ENCODE measurements at regions not wholly inside any gene's neighbourhood (a gene's known extent, or its start where the extent isn't known, plus 50 kb on each side); places are given as distances from the start of the nearest gene placed in this dataset.

DNA sequence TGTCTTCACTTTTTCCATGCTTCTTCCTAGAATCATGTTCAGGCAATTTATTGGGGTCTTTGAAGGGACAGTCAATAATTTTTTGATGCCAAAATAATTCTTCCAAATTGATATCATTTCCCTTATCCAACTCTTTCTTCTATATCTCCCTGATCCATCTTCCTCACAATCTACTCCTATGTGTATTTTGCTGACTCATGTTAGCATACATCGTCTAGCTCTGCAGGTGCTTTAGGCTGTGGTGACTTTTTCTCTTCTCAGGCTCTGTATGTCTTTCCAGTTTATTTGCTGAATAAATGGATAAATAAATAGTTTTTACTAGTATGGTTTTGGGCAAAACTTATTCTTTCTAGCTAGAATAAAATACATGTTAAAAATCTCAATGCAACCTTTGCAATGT lies 1650.9 kb upstream of the TMEFF2 start:
- TF ChIP-seq, protein P1, sequence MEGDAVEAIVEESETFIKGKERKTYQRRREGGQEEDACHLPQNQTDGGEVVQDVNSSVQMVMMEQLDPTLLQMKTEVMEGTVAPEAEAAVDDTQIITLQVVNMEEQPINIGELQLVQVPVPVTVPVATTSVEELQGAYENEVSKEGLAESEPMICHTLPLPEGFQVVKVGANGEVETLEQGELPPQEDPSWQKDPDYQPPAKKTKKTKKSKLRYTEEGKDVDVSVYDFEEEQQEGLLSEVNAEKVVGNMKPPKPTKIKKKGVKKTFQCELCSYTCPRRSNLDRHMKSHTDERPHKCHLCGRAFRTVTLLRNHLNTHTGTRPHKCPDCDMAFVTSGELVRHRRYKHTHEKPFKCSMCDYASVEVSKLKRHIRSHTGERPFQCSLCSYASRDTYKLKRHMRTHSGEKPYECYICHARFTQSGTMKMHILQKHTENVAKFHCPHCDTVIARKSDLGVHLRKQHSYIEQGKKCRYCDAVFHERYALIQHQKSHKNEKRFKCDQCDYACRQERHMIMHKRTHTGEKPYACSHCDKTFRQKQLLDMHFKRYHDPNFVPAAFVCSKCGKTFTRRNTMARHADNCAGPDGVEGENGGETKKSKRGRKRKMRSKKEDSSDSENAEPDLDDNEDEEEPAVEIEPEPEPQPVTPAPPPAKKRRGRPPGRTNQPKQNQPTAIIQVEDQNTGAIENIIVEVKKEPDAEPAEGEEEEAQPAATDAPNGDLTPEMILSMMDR (IDR thresholded peaks at IDR 0.05): no peak
- TF ChIP-seq POLR2A (IDR thresholded peaks at IDR 0.05): no peak

All from breast epithelium (tissue), 3 donors.